ENCODE measurements at regions not wholly inside any gene's neighbourhood (a gene's known extent, or its start where the extent isn't known, plus 50 kb on each side); places are given as distances from the start of the nearest gene placed in this dataset.
"Not testable (repeated sequence)": the region's sequence is repeated elsewhere in the genome, so short reads cannot be mapped to it uniquely, and the experiment has no call there.

GRCh38 chr1:195740862-195741261, 867.4 kb downstream of the KCNT2 start:
- H3K4me3 Mint-ChIP-seq, result no peak overlapping the region
- ChIA-PET POLR2A (no interaction called here), CTCF (no interaction called here)
- no peak for DNase-seq
- H3K9me3 Mint-ChIP-seq, result peaks cover 0 to 26% (median 0%) of the 10 kb centered on the region in 5 donors
- no peaks in the 10 kb centered on the region for H3K9me3 ChIP-seq (ENCODE audit: low read length)
- H3K4me3 ChIP-seq (ENCODE audit: low read length), result no peak overlapping the region
- no peaks in the 10 kb centered on the region for H3K27me3 Mint-ChIP-seq
- no peak overlapping the region for H3K27ac Mint-ChIP-seq
- H3K36me3 Mint-ChIP-seq, result no peaks in the 10 kb centered on the region
- H3K27ac ChIP-seq (ENCODE audit: low read depth, low read length), result no peak overlapping the region
- H3K4me1 Mint-ChIP-seq, result no peaks in the 10 kb centered on the region
- no peaks in the 10 kb centered on the region for H3K4me1 ChIP-seq (ENCODE audit: insufficient read depth, low read length)
- H3K27me3 ChIP-seq (ENCODE audit: insufficient read depth, low read length, poor library complexity, severe bottlenecking), result no peaks in the 10 kb centered on the region
- H3K36me3 ChIP-seq (ENCODE audit: insufficient read depth, low read length), result no peaks in the 10 kb centered on the region

GRCh38 chr1:195738966-195739650, 869.1 kb downstream of the KCNT2 start:
- H3K27ac ChIP-seq (ENCODE audit: low read depth, low read length), result no peak overlapping the region
- H3K9me3 ChIP-seq (ENCODE audit: low read length), result no peaks in the 10 kb centered on the region
- H3K27ac Mint-ChIP-seq, result no peak overlapping the region
- no peaks in the 10 kb centered on the region for H3K36me3 ChIP-seq (ENCODE audit: insufficient read depth, low read length)
- no peaks in the 10 kb centered on the region for H3K4me1 Mint-ChIP-seq
- ChIA-PET POLR2A (no interaction called here), CTCF (no interaction called here)
- no peaks in the 10 kb centered on the region for H3K4me1 ChIP-seq (ENCODE audit: insufficient read depth, low read length)
- H3K4me3 ChIP-seq (ENCODE audit: low read length), result no peak overlapping the region
- H3K27me3 Mint-ChIP-seq, result no peaks in the 10 kb centered on the region
- no peak overlapping the region for H3K4me3 Mint-ChIP-seq
- no peaks in the 10 kb centered on the region for H3K36me3 Mint-ChIP-seq
- H3K27me3 ChIP-seq (ENCODE audit: insufficient read depth, low read length, poor library complexity, severe bottlenecking), result no peaks in the 10 kb centered on the region
- no peak for DNase-seq
- peaks cover 0 to 17% (median 0%) of the 10 kb centered on the region in 5 donors for H3K9me3 Mint-ChIP-seq

GRCh38 chr1:195735140-195735539, 873.1 kb downstream of the KCNT2 start:
- Mint-ChIP-seq H3K27ac (no peak overlapping the region), H3K9me3 (peaks cover 0 to 6% (median 0%) of the 10 kb centered on the region in 5 donors), H3K4me3 (no peak overlapping the region), H3K36me3 (no peaks in the 10 kb centered on the region), H3K4me1 (no peaks in the 10 kb centered on the region), H3K27me3 (no peaks in the 10 kb centered on the region)
- Histone ChIP-seq H3K27me3 (ENCODE audit: insufficient read depth, low read length, poor library complexity, severe bottlenecking) (no peaks in the 10 kb centered on the region), H3K9me3 (ENCODE audit: low read length) (no peaks in the 10 kb centered on the region), H3K4me3 (ENCODE audit: low read length) (no peak overlapping the region), H3K36me3 (ENCODE audit: insufficient read depth, low read length) (no peaks in the 10 kb centered on the region), H3K4me1 (ENCODE audit: insufficient read depth, low read length) (no peaks in the 10 kb centered on the region), H3K27ac (ENCODE audit: low read depth, low read length) (no peak overlapping the region)
- ChIA-PET POLR2A (no interaction called here), CTCF (no interaction called here)
- no peak for DNase-seq

- POLR2A ChIA-PET, result no interaction called here
- H3K36me3 ChIP-seq (ENCODE audit: insufficient read depth, low read length), result no peaks in the 10 kb centered on the region
- no peaks in the 10 kb centered on the region for H3K27me3 ChIP-seq (ENCODE audit: insufficient read depth, low read length, poor library complexity, severe bottlenecking)
- no peak for DNase-seq
- no peaks in the 10 kb centered on the region for H3K9me3 ChIP-seq (ENCODE audit: low read length)
- Mint-ChIP-seq H3K9me3 (peaks cover 0 to 3% (median 0%) of the 10 kb centered on the region in 5 donors), H3K4me3 (no peak overlapping the region), H3K27ac (no peak overlapping the region), H3K4me1 (no peaks in the 10 kb centered on the region), H3K36me3 (no peaks in the 10 kb centered on the region), H3K27me3 (no peaks in the 10 kb centered on the region)
- no peak overlapping the region for H3K4me3 ChIP-seq (ENCODE audit: low read length)
- CTCF ChIA-PET, result no interaction called here
- no peak overlapping the region for H3K27ac ChIP-seq (ENCODE audit: low read depth, low read length)
- no peaks in the 10 kb centered on the region for H3K4me1 ChIP-seq (ENCODE audit: insufficient read depth, low read length)
These were observed 874.4 kb downstream of the KCNT2 start for GRCh38 chr1:195733826-195734225.

GRCh38 chr1:195733408-195733807, 874.8 kb downstream of the KCNT2 start:
- ChIA-PET CTCF (no interaction called here), POLR2A (no interaction called here)
- no peaks in the 10 kb centered on the region for H3K27me3 Mint-ChIP-seq
- peaks cover 0 to 3% (median 0%) of the 10 kb centered on the region in 5 donors for H3K9me3 Mint-ChIP-seq
- Histone ChIP-seq H3K9me3 (ENCODE audit: low read length) (no peaks in the 10 kb centered on the region), H3K4me3 (ENCODE audit: low read length) (no peak overlapping the region), H3K36me3 (ENCODE audit: insufficient read depth, low read length) (no peaks in the 10 kb centered on the region), H3K27me3 (ENCODE audit: insufficient read depth, low read length, poor library complexity, severe bottlenecking) (no peaks in the 10 kb centered on the region), H3K27ac (ENCODE audit: low read depth, low read length) (no peak overlapping the region), H3K4me1 (ENCODE audit: insufficient read depth, low read length) (no peaks in the 10 kb centered on the region)
- no peak for DNase-seq
- no peaks in the 10 kb centered on the region for H3K36me3 Mint-ChIP-seq
- no peaks in the 10 kb centered on the region for H3K4me1 Mint-ChIP-seq
- no peak overlapping the region for H3K4me3 Mint-ChIP-seq
- H3K27ac Mint-ChIP-seq, result no peak overlapping the region

- H3K4me1 Mint-ChIP-seq, result no peaks in the 10 kb centered on the region
- H3K27ac ChIP-seq (ENCODE audit: low read depth, low read length), result no peak overlapping the region
- H3K4me3 ChIP-seq (ENCODE audit: low read length), result no peak overlapping the region
- no peak overlapping the region for H3K4me3 Mint-ChIP-seq
- no peaks in the 10 kb centered on the region for H3K36me3 ChIP-seq (ENCODE audit: insufficient read depth, low read length)
- H3K4me1 ChIP-seq (ENCODE audit: insufficient read depth, low read length), result no peaks in the 10 kb centered on the region
- ChIA-PET CTCF (no interaction called here), POLR2A (no interaction called here)
- DNase-seq, result no peak
- no peaks in the 10 kb centered on the region for H3K27me3 ChIP-seq (ENCODE audit: insufficient read depth, low read length, poor library complexity, severe bottlenecking)
- no peaks in the 10 kb centered on the region for H3K36me3 Mint-ChIP-seq
- no peaks in the 10 kb centered on the region for H3K9me3 ChIP-seq (ENCODE audit: low read length)
- H3K27ac Mint-ChIP-seq, result no peak overlapping the region
- H3K9me3 Mint-ChIP-seq, result peaks cover 0 to 3% (median 0%) of the 10 kb centered on the region in 5 donors
- H3K27me3 Mint-ChIP-seq, result no peaks in the 10 kb centered on the region
These were observed 876.9 kb downstream of the KCNT2 start for GRCh38 chr1:195731385-195731784.

- peaks cover 0 to 8% (median 0%) of the 10 kb centered on the region in 5 donors for H3K9me3 Mint-ChIP-seq
- Histone ChIP-seq H3K9me3 (ENCODE audit: low read length) (no peaks in the 10 kb centered on the region), H3K36me3 (ENCODE audit: insufficient read depth, low read length) (no peaks in the 10 kb centered on the region), H3K27ac (ENCODE audit: low read depth, low read length) (no peak overlapping the region), H3K4me3 (ENCODE audit: low read length) (no peak overlapping the region), H3K4me1 (ENCODE audit: insufficient read depth, low read length) (no peaks in the 10 kb centered on the region), H3K27me3 (ENCODE audit: insufficient read depth, low read length, poor library complexity, severe bottlenecking) (no peaks in the 10 kb centered on the region)
- no peaks in the 10 kb centered on the region for H3K36me3 Mint-ChIP-seq
- no peak overlapping the region for H3K4me3 Mint-ChIP-seq
- CTCF ChIA-PET, result no interaction called here
- no peaks in the 10 kb centered on the region for H3K27me3 Mint-ChIP-seq
- H3K4me1 Mint-ChIP-seq, result no peaks in the 10 kb centered on the region
- DNase-seq, result no peak
- no peak overlapping the region for H3K27ac Mint-ChIP-seq
- POLR2A ChIA-PET, result no interaction called here
These were observed 884.4 kb downstream of the KCNT2 start for GRCh38 chr1:195723796-195724194.

GRCh38 chr1:195722852-195723795, 885.1 kb downstream of the KCNT2 start:
- H3K36me3 Mint-ChIP-seq; H3K4me1 Mint-ChIP-seq; CTCF ChIA-PET; H3K27me3 ChIP-seq (ENCODE audit: insufficient read depth, low read length, poor library complexity, severe bottlenecking); H3K36me3 ChIP-seq (ENCODE audit: insufficient read depth, low read length); H3K9me3 Mint-ChIP-seq; H3K4me1 ChIP-seq (ENCODE audit: insufficient read depth, low read length); H3K27me3 Mint-ChIP-seq; DNase-seq; POLR2A ChIA-PET; H3K27ac ChIP-seq (ENCODE audit: low read depth, low read length); H3K27ac Mint-ChIP-seq; H3K4me3 Mint-ChIP-seq; H3K9me3 ChIP-seq (ENCODE audit: low read length); H3K4me3 ChIP-seq (ENCODE audit: low read length): not testable (repeated sequence)
